SKM-1 (cell line): ENCODE measurements at regions not wholly inside any gene's neighbourhood (a gene's known extent, or its start where the extent isn't known, plus 50 kb on each side); places are given as distances from the start of the nearest gene placed in this dataset.
"Not testable (repeated sequence)": the region's sequence is repeated elsewhere in the genome, so short reads cannot be mapped to it uniquely, and the experiment has no call there.

Experiments used
- DNase-seq: peaks from one replicate; lab custom pipeline; 2025; ENCODE audit not compliant: unreplicated experiment; lab: John Stamatoyannopoulos, UW

DNA sequence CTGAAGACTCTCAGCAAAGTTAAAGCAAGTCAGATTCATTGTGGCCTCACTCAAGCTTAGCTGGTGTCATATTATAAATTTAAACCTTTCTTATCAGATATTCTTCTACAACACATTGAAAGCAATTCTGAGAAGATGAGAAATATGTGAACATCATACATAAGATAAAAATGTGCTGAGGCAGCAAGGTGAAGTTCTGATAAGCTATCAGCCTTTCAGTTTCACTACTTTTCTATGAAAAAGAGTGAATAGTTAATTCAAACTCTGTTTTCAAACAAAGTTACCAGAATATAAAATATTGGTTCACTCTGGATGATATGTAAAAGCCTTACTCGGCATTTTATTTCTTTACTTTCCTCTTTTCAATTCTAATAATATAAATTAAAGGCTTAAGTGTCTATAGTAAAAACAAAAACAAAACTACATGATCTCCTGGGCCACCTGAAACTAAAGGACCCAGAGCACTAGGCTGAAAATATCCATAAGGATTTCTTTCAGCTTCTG is 824.4 kb downstream of the MTRR start:
- no peak for DNase-seq

DNA sequence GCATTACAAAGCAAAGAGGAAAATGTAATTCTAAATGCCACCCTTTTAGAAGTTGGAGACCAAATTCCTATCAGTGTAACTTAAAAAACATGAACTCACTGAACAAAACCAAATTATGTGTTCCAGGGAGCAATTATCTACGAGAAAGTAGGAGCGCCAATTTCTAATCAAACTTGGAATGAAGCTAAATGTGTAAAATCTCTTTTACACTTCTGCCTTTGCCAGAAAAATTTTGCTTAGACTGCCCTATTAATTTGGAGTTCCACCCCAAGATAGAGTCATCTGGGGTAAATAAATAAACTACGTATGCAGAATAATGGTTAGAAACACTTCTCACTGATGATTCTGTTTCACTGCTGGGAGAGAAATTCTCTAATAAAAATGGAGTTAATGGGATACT is 825.6 kb downstream of the MTRR start:
- DNase-seq, result no peak

DNA sequence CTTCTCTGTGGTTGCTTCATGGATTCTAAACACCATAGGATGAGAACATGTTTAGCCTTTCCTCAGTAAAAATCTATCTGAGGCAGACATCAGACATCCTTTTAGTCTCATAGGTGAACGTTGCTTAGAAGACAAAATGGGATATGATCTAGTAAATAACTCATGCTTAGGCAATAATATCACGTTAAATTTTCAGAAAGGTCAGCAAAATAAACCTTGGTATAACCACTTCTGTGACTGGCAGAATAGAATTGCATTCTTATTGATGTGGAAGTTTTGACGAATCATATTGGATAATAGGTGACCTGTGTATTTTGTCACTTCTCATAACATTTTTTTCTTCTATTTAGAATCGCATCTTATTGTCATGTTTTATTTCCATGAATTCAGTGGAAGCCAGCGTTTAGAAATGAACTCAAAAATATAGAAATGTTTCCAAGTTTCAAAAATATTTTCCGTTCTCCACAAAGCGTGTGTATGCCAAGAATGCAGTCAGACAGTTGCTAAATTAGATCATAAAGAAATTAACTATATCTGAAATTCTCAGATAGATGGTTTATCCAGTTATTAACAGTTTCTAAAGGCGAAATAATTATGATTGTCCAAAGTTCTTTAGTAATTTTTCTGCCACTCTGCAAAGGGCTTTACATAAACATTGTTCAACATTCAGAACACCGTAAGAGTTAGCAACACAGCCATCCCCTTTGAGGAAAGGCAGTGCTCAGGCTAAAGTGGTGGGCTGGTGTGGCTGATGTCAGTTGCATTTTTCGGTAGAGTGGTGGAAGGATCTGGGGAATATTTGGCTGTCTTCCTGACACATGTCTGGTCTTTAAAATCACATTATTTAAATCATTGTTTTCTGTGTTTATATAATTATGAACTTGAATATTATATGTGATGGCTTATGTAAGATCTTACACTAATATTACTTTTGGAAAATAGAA is 827.2 kb downstream of the MTRR start:
- DNase-seq, result no peak

DNA sequence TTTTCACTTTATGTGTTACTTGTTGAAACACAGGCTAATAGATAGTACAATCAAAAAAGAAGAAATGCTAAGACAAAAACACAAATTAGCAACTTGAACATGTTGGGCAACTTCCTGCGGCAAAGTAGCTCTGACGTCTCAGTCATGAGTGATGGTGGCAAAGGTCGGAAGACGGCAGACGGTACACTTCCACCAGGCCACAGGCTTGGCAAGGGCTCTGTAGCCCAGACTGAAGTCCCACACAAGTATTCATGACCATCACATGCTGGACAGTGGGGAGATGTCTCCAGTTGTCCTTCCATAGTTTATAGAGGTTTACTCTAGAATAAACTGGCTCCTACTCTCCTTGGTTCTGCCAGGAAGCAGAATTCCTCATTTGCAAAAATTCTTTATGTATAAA is 831.3 kb downstream of the MTRR start:
- no peak for DNase-seq

DNA sequence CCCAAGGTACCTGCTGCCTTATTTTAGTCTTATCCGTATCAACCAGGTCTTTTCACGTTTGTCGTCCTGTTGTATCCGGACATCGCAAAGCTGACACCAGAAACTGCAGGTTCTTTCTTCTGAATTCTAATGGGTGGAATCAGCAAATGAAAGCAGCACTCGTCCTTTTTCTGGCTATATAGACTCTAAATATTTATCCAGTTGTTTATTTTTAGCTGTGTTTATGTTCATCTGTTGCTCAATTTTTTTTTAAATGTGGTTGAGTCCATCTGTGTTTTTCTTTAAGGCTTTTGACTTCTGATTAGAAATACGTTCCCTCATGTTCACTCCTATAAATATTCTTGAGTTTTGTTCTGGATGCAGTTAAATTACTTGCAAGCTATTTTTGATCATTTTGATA is 831.7 kb downstream of the MTRR start:
- DNase-seq, result no peak

DNA sequence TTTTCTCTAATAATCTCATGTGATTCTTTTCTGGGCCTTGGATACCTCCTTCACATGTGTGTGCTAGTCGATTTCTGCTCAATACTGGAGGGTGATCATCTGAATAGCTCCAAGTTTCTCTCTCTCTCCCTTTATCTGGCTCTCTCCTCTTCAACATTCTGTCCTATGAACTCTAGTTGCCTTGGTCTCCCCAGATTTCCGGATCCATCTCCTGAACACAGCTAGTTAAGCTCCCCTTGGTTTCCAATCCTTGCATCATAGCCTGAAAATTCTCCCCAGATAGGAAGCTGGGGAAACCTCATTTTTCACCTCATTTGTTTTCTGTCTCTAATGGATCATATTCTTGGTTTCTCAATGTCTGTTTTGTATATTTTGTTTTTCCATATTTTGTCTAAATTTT is 832.3 kb downstream of the MTRR start:
- no peak for DNase-seq

DNA sequence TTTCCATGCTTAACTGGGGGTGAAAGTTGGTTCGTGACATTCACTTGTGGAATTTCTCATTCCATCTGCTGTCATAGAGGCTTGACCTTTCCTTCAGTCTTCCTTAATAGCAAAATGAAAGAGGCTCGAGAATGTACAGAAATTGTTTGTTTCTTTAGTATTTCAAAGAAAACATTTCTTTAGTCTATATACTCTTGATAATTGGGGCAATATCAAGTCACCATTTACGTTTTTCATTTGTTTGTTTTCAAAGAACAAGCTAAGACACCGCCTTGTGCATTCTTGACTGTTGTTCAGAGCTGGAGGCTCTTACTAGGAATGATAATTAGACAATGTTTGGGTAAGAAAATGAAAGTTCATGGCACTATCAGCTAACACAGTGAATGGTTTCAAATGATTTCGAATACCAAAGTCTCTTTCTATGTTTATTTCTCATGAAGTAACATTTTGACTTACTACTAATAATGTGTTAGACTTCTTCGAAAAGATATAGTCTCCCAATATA is 835.4 kb downstream of the SEMA5A start:
- DNase-seq, result no peak

DNA sequence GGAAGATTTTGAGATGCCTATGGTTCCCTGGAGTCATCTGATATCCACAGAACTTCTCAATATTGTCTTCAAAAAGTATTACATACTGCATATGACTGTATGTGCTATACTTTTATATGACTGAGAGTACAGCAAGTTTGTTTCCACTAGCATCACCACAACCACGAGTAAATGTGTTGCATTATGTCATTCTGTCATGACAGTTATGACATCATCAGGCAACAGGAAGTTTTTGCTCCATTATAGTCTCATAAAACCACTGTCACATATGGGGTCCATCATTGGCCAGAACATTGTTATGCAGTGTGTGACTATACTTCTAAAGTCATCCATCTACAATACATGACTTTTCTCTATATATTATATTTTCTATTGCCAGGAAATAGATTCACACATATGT is 831.7 kb downstream of the SEMA5A start:
- DNase-seq, result no peak

DNA sequence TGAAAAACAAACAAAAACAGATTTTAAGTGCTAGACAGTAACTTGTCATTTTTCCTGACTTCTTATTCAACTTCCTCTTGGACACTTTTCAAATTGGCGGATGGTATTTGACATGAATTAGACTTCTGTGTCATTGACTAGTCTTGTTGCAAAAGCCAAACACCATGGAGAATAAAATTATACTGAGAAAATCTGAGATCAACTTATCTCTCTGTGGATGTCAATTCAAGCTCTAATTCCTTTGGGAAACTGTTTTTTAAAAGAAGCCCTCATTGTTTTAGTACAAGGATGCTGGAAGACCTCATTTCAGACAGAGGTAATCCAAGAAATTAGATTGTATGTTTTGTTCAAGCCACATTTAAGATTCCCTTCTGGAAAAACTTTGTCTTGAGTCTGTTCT is 831.0 kb downstream of the SEMA5A start:
- DNase-seq, result no peak

DNA sequence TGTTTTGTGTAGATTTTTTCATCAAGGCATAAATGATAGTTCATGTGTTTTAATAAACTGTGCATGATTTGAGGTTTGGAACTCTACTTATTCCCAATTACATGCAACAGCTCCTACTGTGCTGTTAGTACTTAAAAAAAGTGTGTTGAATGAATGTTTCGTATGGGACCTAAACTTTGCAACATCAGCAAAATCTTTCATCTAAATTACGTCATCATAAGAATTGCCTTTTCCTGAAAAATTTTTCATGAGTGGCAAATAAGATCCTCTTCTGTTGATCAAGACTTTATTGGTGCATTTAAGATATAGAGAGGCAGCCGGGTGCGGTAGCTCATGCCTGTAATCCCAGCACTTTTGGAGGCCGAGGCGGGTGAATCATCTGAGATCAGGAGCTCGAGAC is 826.1 kb downstream of the SEMA5A start:
- DNase-seq, result no peak

DNA sequence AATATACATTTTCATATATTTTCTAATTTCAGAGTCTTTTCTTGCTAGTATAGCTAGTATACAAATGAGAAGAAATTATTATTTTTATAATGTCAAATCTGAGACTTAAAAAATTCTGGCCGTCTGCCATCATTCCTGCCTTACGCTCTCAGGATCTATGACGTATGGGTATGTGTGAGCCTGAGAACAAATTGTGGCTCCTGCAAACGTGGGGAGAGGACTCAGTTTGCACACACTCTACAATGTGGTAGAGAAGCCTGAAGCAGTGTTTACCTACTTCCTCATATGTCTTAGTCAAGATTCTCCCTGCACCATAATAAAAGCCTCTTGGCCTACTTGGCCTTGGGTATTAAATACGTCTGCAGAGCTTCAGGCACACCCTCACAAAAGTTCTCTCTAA is 825.4 kb downstream of the SEMA5A start:
- no peak for DNase-seq

DNA sequence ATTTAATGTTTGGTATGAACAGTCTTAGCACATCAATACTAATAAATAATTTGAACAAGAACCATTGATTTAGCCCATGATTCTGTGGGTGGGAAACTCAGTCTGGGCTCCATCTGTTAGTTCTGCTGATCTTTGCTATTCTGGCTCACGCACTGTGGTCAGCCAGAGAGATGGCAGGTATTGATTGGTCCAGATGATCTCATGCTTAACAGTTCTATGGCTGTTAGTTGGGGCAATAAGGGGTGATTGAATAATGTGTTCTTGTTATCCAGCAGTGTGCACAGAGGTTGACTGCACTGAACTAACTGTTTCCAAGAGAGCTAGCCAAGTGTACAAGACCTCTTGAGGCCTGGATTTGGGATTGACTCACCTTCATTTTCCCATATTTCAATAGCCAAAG is 824.3 kb downstream of the SEMA5A start:
- DNase-seq, result no peak

DNA sequence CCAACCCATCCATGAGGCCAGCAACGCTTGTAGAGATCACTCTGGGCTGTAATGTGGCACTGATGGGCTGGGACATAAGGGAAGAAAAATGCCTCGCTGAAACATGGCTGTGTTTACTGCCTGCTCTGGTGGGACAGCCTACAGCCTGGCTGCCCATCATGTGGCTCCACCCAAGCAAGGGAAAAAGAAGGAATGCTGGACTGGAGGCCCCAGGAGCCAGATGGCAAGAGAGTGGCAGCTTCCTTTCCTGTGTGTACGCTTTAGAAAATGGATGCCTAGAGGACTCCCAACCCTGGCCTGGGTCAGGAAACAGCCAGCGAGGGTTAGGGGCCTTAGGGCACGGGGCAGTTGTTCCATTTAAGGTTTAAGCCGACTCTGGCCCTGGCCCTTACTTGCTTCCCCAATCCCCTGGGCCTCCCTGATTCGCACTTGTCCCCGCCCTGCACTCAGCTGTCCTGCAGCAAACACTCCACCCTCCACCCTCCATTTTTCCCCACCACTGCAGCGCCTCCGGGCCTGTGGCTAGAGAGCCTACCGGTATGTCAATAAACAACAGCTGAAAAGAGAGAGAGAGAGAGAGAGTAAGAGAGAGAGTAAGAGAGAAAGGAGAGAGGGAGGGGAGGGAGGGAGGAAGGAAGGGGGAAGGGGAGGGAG is 819.4 kb downstream of the SEMA5A start:
- DNase-seq, result no peak

DNA sequence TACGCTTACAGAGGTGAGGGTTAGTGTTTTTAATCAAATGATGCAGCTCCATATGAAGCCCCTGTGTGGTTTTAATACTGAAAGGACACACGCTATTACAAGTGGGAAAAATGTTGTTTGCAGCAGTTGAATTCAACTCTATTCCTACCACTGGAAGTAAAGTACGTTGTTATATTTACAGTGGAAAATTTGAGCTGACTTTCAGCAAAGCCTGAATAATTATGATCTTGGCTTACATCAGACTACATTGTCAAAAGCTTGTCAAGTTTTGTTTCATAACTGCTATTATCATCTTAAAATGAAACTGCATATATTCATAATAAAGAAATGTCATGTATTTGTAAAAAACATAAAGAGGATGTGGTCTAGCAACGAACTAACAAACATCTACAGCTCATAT is 818.5 kb downstream of the SEMA5A start:
- no peak for DNase-seq

DNA sequence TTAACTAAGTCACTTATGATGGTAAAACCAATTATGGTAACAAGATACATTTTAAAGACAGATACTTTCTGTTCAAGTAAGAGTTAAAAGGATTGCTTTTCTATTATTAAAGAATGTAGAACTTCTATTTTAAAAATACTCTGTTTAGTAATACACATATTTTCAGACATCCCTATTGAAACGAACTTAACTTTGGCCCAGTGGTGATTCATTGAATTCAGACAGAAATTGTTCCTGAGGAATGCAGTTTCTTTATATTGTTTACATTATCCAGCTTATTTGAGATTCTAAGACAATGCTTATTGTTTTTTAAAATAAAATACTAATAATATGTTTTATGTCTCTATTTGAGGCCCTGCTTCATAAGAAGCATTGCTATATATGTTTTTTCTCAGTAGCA is 816.4 kb downstream of the SEMA5A start:
- DNase-seq, result no peak

DNA sequence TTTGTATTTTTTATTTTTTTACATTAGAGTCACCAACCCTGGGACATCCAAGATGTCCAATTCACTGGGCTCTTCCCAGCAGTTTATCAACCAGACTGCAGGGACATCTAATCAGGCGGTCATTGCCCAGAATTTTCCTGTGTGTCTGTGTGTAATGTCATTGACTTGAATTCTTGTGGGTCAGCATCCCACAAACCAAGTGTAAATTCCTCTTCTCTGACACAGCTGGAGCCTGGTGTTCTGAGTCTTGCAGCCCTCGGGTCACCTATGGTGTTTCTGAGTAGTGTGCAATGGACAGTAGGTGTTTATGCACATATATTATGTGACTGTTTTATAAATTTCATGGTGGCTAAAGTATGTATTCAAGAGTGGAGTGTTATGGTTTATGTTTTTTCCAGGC is 815.7 kb downstream of the SEMA5A start:
- DNase-seq, result no peak

DNA sequence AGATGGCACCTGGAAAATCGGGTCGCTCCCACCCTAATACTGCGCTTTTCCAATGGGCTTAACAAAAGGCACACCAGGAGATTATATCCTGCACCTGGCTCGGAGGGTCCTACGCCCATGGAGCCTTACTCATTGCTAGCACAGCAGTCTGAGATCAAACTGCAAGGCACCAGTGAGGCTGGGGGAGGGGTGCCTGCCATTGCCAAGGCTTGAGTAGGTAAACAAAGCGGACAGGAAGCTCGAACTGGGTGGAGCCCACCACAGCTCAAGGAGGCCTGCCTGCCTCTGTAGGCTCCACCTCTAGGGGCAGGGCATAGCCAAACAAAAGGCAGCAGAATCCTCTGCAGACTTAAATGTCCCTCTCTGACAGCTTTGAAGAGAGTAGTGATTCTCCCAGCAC is 814.8 kb downstream of the SEMA5A start:
- DNase-seq, result not testable (repeated sequence)

DNA sequence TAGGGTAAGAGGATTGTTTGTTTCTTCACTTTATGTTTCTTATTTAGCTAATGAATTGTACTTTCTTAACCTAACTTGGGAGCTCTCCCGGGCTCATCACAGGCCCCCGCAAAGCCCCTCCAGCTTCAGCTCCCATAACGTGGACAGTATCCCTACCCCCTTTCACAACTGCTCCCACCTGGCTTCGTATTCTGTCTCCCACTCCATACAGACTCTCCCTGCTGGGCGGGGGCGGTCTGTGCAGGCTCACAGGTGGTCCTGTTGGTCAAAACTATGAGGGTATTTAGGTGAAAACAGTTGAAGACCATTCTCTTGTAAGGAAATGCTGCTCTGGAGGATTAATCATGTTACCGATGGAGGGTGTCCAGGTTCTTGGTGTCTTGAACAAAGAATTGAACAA is 805.3 kb downstream of the SEMA5A start:
- no peak for DNase-seq

DNA sequence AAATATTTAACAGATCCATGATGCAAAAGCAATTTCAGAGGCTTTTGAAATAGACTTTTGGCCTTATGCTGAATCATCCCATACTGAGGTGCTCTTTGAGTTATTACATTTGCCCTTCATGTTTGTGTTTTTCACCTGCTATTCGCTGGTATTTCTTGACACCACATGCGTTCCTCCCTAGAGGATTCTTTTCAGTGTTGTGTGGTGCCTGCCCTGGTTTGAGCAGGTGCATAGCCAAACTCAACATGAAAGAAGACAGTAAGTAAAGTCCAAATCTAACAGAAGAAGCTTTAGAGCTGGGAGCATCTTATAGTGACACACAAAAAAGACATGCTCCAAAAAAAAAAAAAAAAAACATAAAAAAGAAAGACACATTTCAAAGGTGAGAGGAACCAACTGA is 796.3 kb downstream of the SEMA5A start:
- DNase-seq, result no peak

DNA sequence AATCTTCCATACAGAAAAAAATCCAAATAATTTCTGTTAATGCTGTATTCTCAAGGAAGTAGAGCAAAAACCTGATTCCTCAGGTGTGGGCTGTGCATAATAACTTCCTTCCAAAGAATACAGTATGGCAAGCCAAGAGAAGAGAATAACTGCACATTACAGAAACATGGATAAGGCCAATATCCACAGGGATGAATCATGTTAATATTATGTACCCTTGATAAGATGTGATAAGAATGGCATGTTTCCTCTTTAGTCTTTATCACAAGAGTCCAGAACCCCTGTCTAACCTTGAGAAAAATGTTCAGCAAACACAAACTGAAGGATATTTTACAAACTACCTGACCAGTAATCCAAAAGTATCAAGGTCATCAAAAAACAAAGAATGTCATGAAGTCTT is 795.8 kb downstream of the SEMA5A start:
- DNase-seq, result no peak

DNA sequence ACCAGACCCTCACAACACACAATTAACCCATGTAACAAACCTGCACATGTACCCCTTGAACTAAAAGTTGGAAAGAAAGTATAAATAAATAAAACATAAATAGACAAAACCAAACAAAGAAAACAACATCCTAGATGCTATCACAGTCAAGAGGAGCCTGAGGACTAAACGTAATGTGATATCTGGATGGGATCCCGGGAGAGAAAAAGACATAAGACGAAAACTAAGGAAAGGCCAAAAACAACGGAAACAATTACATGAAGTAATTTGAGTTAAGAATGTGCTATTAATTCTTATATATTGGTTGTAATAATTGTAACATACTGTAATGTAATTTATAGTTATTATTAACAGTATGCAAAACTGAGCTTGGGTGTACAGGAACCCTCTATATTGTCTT is 793.9 kb downstream of the SEMA5A start:
- no peak for DNase-seq

DNA sequence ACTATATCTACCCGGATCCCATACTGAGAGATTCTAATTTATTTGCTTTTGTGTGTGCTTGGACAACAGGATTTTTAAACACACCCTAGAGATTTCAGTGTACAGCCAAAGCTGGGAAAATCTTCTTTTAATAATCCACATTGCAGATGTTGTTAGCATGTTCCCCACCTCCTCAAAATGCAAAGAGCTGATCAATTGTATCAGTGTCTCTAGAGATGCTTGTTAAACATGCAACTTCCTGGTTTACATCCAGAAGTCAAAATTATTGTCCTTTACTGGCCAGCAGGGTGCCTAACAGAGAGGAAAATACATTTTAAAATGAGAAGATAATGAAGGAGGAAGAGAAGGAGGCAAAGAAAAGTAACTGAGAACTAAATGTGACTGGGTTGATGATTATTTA is 793.3 kb downstream of the SEMA5A start:
- no peak for DNase-seq
